Keratinocyte (primary cell): ENCODE measurements at regions not wholly inside any gene's neighbourhood (a gene's known extent, or its start where the extent isn't known, plus 50 kb on each side); places are given as distances from the start of the nearest gene placed in this dataset.

Source experiments
- DNase-seq: peaks from one replicate; pipeline ENCODE4 v3.0.0-alpha.2; 2011; ENCODE audit warnings: low read depth, missing footprints, low spot score
- FAIRE-seq: peaks from 2 replicates; lab custom pipeline; 2011; peaks lifted over from hg19 to GRCh38; lab: Jason Lieb, UNC
- H2AFZ ChIP-seq: 2 replicates; pipeline ENCODE4 v1.6.0; 2012; ENCODE audit warnings: low read length, control low read depth, inconsistent platforms; ENCODE audit not compliant: control insufficient read depth
- H3K27ac ChIP-seq: 2 replicates; pipeline ENCODE4 v1.5.1; 2011; ENCODE audit warnings: low read length; ENCODE audit not compliant: control insufficient read depth, insufficient read depth
- H3K27me3 ChIP-seq: 3 replicates; pipeline ENCODE4 v1.6.0; 2011; ENCODE audit warnings: low read length; ENCODE audit not compliant: control insufficient read depth, insufficient read depth; ENCODE audit errors: extremely low read depth
- H3K36me3 ChIP-seq, 2 experiments: 2 replicates in 1 of 2; 3 replicates in 1 of 2; pipeline ENCODE4 v1.5.1; 2011; ENCODE audit warnings: low read length in 2 of 2, mild to moderate bottlenecking in 1 of 2; ENCODE audit not compliant: control insufficient read depth in 2 of 2, insufficient read depth in 2 of 2; ENCODE audit errors: extremely low read depth in 1 of 2
- H3K4me1 ChIP-seq: 3 replicates; pipeline ENCODE4 v1.5.1; 2011; ENCODE audit warnings: low read length; ENCODE audit not compliant: control insufficient read depth, insufficient read depth; ENCODE audit errors: extremely low read depth
- H3K4me2 ChIP-seq: 3 replicates; pipeline ENCODE4 v1.6.0; 2011; ENCODE audit warnings: low read depth, low read length; ENCODE audit not compliant: control insufficient read depth, insufficient read depth; ENCODE audit errors: extremely low read depth
- H3K4me3 ChIP-seq, 3 experiments: fragments of 200-600 bp in 1 of 3; sonication (generic) in 1 of 3; 2 replicates in 2 of 3; 3 replicates in 1 of 3; pipeline ENCODE4 v1.5.1; 2011 to 2016; ENCODE audit warnings: low read length in 3 of 3, mild to moderate bottlenecking in 3 of 3, control low read depth in 2 of 3, inconsistent platforms in 1 of 3, low read depth in 1 of 3, mixed read lengths in 1 of 3, mixed run types in 1 of 3, moderate library complexity in 1 of 3; ENCODE audit not compliant: control insufficient read depth in 2 of 3, insufficient read depth in 2 of 3; ENCODE audit errors: extremely low read depth in 1 of 3
- H3K79me2 ChIP-seq: 2 replicates; pipeline ENCODE4 v1.6.0; 2012; ENCODE audit warnings: low read length; ENCODE audit not compliant: control insufficient read depth, insufficient read depth
- H3K9ac ChIP-seq: 3 replicates; pipeline ENCODE4 v1.6.0; 2011; ENCODE audit warnings: low read length; ENCODE audit not compliant: control insufficient read depth, insufficient read depth; ENCODE audit errors: extremely low read depth
- H3K9me1 ChIP-seq: 3 replicates; pipeline ENCODE4 v1.6.0; 2011; ENCODE audit warnings: low read length; ENCODE audit not compliant: control insufficient read depth, insufficient read depth; ENCODE audit errors: extremely low read depth
- H3K9me3 ChIP-seq: 2 replicates; pipeline ENCODE4 v1.5.1; 2012; ENCODE audit warnings: low read depth, low read length; ENCODE audit not compliant: control insufficient read depth
- H4K20me1 ChIP-seq: 3 replicates; pipeline ENCODE4 v1.6.0; 2011; ENCODE audit warnings: low read length; ENCODE audit not compliant: control insufficient read depth, insufficient read depth; ENCODE audit errors: extremely low read depth
- EZH2 ChIP-seq: IDR thresholded peaks from one replicate; pipeline ENCODE4 v1.6.1; 2012; ENCODE audit warnings: inconsistent platforms, mild to moderate bottlenecking, low read length, moderate library complexity
- dilution Hi-C: fragments of 300-500 bp; cut with MboI; formaldehyde crosslinking; loops from one replicate; pipeline ENCODE4 v1.7.0; 2020; ENCODE audit warnings: low sequenced_read_pairs; ENCODE audit not compliant: extremely low pct_ligation_motif_present
- TF ChIP-seq, protein P1 (sequence below), 3 experiments: IDR thresholded peaks in 1 of 3; conservative IDR thresholded peaks in 1 of 3; optimal IDR thresholded peaks in 1 of 3; 2 replicates in 2 of 3; 3 replicates in 1 of 3; pipeline versions ENCODE3 to v1.5.1; 2011; ENCODE audit warnings: low read length in 3 of 3, mild to moderate bottlenecking in 3 of 3, moderate library complexity in 2 of 3, control low read depth in 1 of 3, inconsistent platforms in 1 of 3; ENCODE audit not compliant: insufficient read depth in 2 of 3; ENCODE audit errors: extremely low read depth in 1 of 3

GRCh38 chr2:120653046-120653445 lies 82.6 kb upstream of the GLI2 start:
- Histone ChIP-seq H3K4me2 (no peak overlapping the region), H3K9ac (no peak overlapping the region), H3K79me2 (no peaks in the 10 kb centered on the region), H3K4me1 (no peaks in the 10 kb centered on the region), H3K27me3 (peaks cover 3% of the 10 kb centered on the region), H3K36me3 (no peaks in the 10 kb centered on the region), H4K20me1 (no peaks in the 10 kb centered on the region), H3K9me3 (peaks cover 5% of the 10 kb centered on the region), H3K27ac (no peak overlapping the region), H3K4me3 (no peak overlapping the region), H2AFZ (no peak overlapping the region), H3K9me1 (no peaks in the 10 kb centered on the region)
- no peak for DNase-seq
- TF ChIP-seq, protein P1, sequence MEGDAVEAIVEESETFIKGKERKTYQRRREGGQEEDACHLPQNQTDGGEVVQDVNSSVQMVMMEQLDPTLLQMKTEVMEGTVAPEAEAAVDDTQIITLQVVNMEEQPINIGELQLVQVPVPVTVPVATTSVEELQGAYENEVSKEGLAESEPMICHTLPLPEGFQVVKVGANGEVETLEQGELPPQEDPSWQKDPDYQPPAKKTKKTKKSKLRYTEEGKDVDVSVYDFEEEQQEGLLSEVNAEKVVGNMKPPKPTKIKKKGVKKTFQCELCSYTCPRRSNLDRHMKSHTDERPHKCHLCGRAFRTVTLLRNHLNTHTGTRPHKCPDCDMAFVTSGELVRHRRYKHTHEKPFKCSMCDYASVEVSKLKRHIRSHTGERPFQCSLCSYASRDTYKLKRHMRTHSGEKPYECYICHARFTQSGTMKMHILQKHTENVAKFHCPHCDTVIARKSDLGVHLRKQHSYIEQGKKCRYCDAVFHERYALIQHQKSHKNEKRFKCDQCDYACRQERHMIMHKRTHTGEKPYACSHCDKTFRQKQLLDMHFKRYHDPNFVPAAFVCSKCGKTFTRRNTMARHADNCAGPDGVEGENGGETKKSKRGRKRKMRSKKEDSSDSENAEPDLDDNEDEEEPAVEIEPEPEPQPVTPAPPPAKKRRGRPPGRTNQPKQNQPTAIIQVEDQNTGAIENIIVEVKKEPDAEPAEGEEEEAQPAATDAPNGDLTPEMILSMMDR (optimal IDR thresholded peaks at IDR 0.05 in 1 of 3, IDR thresholded peaks at IDR 0.05 in 1 of 3, conservative IDR thresholded peaks at IDR 0.05 in 1 of 3; ENCODE audit: extremely low read depth in 1 of 3, insufficient read depth in 2 of 3, low read length in 3 of 3) = no peak
- no peak for TF ChIP-seq EZH2
- no peak for FAIRE-seq
- dilution Hi-C loops = no loop called here

GRCh38 chr2:120653871-120654270 lies 81.8 kb upstream of the GLI2 start:
- H4K20me1 ChIP-seq = no peaks in the 10 kb centered on the region
- peaks cover 5% of the 10 kb centered on the region for H3K27me3 ChIP-seq
- H3K9me3 ChIP-seq = peaks cover 5% of the 10 kb centered on the region
- no peaks in the 10 kb centered on the region for H3K9me1 ChIP-seq
- H3K4me1 ChIP-seq = no peaks in the 10 kb centered on the region
- no peaks in the 10 kb centered on the region for H3K79me2 ChIP-seq
- TF ChIP-seq, protein P1 (optimal IDR thresholded peaks at IDR 0.05 in 1 of 3, IDR thresholded peaks at IDR 0.05 in 1 of 3, conservative IDR thresholded peaks at IDR 0.05 in 1 of 3; ENCODE audit: extremely low read depth in 1 of 3, insufficient read depth in 2 of 3, low read length in 3 of 3) = no peak
- TF ChIP-seq EZH2 = no peak
- DNase-seq (no peak), FAIRE-seq (no peak)
- H3K9ac ChIP-seq = no peak overlapping the region
- no peak overlapping the region for H2AFZ ChIP-seq
- no peak overlapping the region for H3K4me2 ChIP-seq
- no peaks in the 10 kb centered on the region for H3K36me3 ChIP-seq
- no peak overlapping the region for H3K27ac ChIP-seq
- no peak overlapping the region for H3K4me3 ChIP-seq
- dilution Hi-C loops = no loop called here
